K562 (cell line): ENCODE measurements at regions not wholly inside any gene's neighbourhood (a gene's known extent, or its start where the extent isn't known, plus 50 kb on each side); places are given as distances from the start of the nearest gene placed in this dataset.

Experiments
- ZEB2 ChIP-seq: fragments of 450-650 bp; IDR thresholded peaks from 2 replicates; pipeline ENCODE4 v1.6.1; 2016
- TF ChIP-seq, protein P1 (sequence below), 2 experiments: fragments of 450-650 bp; conservative IDR thresholded peaks; 2 replicates each; pipeline ENCODE4 v1.6.1; 2017; ENCODE audit warnings: mild to moderate bottlenecking in 2 of 2, moderate library complexity in 2 of 2
- TF ChIP-seq, protein P2 (sequence below): sonication (generic); IDR thresholded peaks from 2 replicates; pipeline ENCODE4 v1.6.1; 2016
- TF ChIP-seq, protein P3 (sequence below): fragments of 450-650 bp; IDR thresholded peaks from 2 replicates; pipeline ENCODE4 v1.6.1; 2016; ENCODE audit warnings: mild to moderate bottlenecking, moderate library complexity
- TF ChIP-seq, protein P4 (sequence below): sonication (generic); formaldehyde crosslinking; IDR thresholded peaks from 2 replicates; pipeline ENCODE4 v1.8.0; 2023; ENCODE audit warnings: mild to moderate bottlenecking, missing genetic modification reagents
- TF ChIP-seq, protein P5 (sequence below): IDR thresholded peaks from 2 replicates; pipeline ENCODE4 v1.6.1; 2012; ENCODE audit warnings: low read depth, low read length, improper control_type of control experiment, borderline replicate concordance

DNA sequence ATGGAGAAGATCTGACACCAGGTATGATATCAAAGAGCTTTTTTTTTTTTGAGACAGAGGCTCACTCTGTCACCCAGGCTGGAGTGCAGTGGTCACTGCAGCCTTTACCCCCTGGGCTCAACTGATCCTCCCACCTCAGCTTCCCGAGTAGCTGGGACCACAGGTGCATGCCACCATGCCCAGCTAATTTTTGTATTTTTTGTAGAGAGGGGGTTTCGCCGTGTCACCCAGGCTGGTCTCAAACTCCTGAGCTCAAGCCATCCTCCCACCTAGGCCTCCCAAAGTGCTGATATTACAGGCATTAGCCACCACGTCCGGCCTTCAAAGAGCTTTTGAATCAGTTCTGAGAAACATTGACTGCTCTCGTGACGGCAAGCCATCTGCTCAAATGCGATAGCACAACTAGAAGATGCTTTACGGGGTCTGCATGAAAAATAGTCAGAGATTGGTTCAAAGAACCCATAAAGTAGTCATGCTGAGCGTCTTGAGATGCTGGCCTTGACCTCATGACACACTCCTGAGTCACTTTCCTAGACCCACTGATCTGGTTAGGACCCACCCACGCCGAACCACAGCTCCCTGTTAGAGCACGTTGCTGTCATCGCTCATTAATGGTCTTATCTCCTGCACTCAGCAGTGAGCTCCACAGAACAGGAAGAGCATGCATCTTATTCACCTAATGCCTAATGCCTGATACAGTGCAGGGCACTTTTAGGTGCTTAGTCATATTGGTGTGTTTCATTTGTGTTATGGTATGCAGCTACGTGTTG lies 57.0 kb upstream of the NR2F2 start (continued):
- TF ChIP-seq, protein P1, sequence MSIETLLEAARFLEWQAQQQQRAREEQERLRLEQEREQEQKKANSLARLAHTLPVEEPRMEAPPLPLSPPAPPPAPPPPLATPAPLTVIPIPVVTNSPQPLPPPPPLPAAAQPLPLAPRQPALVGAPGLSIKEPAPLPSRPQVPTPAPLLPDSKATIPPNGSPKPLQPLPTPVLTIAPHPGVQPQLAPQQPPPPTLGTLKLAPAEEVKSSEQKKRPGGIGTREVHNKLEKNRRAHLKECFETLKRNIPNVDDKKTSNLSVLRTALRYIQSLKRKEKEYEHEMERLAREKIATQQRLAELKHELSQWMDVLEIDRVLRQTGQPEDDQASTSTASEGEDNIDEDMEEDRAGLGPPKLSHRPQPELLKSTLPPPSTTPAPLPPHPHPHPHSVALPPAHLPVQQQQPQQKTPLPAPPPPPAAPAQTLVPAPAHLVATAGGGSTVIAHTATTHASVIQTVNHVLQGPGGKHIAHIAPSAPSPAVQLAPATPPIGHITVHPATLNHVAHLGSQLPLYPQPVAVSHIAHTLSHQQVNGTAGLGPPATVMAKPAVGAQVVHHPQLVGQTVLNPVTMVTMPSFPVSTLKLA (conservative IDR thresholded peaks at IDR 0.05): peak; percentile 81 to 94
- TF ChIP-seq, protein P2, sequence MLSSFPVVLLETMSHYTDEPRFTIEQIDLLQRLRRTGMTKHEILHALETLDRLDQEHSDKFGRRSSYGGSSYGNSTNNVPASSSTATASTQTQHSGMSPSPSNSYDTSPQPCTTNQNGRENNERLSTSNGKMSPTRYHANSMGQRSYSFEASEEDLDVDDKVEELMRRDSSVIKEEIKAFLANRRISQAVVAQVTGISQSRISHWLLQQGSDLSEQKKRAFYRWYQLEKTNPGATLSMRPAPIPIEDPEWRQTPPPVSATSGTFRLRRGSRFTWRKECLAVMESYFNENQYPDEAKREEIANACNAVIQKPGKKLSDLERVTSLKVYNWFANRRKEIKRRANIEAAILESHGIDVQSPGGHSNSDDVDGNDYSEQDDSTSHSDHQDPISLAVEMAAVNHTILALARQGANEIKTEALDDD: peak; percentile 95
- TF ChIP-seq, protein P3, sequence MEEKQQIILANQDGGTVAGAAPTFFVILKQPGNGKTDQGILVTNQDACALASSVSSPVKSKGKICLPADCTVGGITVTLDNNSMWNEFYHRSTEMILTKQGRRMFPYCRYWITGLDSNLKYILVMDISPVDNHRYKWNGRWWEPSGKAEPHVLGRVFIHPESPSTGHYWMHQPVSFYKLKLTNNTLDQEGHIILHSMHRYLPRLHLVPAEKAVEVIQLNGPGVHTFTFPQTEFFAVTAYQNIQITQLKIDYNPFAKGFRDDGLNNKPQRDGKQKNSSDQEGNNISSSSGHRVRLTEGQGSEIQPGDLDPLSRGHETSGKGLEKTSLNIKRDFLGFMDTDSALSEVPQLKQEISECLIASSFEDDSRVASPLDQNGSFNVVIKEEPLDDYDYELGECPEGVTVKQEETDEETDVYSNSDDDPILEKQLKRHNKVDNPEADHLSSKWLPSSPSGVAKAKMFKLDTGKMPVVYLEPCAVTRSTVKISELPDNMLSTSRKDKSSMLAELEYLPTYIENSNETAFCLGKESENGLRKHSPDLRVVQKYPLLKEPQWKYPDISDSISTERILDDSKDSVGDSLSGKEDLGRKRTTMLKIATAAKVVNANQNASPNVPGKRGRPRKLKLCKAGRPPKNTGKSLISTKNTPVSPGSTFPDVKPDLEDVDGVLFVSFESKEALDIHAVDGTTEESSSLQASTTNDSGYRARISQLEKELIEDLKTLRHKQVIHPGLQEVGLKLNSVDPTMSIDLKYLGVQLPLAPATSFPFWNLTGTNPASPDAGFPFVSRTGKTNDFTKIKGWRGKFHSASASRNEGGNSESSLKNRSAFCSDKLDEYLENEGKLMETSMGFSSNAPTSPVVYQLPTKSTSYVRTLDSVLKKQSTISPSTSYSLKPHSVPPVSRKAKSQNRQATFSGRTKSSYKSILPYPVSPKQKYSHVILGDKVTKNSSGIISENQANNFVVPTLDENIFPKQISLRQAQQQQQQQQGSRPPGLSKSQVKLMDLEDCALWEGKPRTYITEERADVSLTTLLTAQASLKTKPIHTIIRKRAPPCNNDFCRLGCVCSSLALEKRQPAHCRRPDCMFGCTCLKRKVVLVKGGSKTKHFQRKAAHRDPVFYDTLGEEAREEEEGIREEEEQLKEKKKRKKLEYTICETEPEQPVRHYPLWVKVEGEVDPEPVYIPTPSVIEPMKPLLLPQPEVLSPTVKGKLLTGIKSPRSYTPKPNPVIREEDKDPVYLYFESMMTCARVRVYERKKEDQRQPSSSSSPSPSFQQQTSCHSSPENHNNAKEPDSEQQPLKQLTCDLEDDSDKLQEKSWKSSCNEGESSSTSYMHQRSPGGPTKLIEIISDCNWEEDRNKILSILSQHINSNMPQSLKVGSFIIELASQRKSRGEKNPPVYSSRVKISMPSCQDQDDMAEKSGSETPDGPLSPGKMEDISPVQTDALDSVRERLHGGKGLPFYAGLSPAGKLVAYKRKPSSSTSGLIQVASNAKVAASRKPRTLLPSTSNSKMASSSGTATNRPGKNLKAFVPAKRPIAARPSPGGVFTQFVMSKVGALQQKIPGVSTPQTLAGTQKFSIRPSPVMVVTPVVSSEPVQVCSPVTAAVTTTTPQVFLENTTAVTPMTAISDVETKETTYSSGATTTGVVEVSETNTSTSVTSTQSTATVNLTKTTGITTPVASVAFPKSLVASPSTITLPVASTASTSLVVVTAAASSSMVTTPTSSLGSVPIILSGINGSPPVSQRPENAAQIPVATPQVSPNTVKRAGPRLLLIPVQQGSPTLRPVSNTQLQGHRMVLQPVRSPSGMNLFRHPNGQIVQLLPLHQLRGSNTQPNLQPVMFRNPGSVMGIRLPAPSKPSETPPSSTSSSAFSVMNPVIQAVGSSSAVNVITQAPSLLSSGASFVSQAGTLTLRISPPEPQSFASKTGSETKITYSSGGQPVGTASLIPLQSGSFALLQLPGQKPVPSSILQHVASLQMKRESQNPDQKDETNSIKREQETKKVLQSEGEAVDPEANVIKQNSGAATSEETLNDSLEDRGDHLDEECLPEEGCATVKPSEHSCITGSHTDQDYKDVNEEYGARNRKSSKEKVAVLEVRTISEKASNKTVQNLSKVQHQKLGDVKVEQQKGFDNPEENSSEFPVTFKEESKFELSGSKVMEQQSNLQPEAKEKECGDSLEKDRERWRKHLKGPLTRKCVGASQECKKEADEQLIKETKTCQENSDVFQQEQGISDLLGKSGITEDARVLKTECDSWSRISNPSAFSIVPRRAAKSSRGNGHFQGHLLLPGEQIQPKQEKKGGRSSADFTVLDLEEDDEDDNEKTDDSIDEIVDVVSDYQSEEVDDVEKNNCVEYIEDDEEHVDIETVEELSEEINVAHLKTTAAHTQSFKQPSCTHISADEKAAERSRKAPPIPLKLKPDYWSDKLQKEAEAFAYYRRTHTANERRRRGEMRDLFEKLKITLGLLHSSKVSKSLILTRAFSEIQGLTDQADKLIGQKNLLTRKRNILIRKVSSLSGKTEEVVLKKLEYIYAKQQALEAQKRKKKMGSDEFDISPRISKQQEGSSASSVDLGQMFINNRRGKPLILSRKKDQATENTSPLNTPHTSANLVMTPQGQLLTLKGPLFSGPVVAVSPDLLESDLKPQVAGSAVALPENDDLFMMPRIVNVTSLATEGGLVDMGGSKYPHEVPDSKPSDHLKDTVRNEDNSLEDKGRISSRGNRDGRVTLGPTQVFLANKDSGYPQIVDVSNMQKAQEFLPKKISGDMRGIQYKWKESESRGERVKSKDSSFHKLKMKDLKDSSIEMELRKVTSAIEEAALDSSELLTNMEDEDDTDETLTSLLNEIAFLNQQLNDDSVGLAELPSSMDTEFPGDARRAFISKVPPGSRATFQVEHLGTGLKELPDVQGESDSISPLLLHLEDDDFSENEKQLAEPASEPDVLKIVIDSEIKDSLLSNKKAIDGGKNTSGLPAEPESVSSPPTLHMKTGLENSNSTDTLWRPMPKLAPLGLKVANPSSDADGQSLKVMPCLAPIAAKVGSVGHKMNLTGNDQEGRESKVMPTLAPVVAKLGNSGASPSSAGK: peak; percentile 36; the same call in 1 of the 2 replicates
- TF ChIP-seq, protein P4, sequence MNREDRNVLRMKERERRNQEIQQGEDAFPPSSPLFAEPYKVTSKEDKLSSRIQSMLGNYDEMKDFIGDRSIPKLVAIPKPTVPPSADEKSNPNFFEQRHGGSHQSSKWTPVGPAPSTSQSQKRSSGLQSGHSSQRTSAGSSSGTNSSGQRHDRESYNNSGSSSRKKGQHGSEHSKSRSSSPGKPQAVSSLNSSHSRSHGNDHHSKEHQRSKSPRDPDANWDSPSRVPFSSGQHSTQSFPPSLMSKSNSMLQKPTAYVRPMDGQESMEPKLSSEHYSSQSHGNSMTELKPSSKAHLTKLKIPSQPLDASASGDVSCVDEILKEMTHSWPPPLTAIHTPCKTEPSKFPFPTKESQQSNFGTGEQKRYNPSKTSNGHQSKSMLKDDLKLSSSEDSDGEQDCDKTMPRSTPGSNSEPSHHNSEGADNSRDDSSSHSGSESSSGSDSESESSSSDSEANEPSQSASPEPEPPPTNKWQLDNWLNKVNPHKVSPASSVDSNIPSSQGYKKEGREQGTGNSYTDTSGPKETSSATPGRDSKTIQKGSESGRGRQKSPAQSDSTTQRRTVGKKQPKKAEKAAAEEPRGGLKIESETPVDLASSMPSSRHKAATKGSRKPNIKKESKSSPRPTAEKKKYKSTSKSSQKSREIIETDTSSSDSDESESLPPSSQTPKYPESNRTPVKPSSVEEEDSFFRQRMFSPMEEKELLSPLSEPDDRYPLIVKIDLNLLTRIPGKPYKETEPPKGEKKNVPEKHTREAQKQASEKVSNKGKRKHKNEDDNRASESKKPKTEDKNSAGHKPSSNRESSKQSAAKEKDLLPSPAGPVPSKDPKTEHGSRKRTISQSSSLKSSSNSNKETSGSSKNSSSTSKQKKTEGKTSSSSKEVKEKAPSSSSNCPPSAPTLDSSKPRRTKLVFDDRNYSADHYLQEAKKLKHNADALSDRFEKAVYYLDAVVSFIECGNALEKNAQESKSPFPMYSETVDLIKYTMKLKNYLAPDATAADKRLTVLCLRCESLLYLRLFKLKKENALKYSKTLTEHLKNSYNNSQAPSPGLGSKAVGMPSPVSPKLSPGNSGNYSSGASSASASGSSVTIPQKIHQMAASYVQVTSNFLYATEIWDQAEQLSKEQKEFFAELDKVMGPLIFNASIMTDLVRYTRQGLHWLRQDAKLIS (CRISPR knock-in tag): peak; percentile 90; the same call in 1 of the 2 replicates
- TF ChIP-seq, protein P5, sequence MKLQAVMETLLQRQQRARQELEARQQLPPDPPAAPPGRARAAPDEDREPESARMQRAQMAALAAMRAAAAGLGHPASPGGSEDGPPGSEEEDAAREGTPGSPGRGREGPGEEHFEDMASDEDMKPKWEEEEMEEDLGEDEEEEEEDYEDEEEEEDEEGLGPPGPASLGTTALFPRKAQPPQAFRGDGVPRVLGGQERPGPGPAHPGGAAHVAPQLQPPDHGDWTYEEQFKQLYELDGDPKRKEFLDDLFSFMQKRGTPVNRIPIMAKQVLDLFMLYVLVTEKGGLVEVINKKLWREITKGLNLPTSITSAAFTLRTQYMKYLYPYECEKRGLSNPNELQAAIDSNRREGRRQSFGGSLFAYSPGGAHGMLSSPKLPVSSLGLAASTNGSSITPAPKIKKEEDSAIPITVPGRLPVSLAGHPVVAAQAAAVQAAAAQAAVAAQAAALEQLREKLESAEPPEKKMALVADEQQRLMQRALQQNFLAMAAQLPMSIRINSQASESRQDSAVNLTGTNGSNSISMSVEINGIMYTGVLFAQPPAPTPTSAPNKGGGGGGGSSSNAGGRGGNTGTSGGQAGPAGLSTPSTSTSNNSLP: peak; percentile 76
- peak; percentile 92 for TF ChIP-seq ZEB2
